Thyroid gland (tissue), 4 donors: ENCODE measurements at regions not wholly inside any gene's neighbourhood (a gene's known extent, or its start where the extent isn't known, plus 50 kb on each side); places are given as distances from the start of the nearest gene placed in this dataset.

Source experiments
- DNase-seq, 2 donors: peaks; one replicate each; pipeline ENCODE4 v3.0.0-alpha.2; 2019
- H3K27ac ChIP-seq, 3 donors: fragments of 200-600 bp; sonication (generic); 1 replicate in 2 of 3; 2 replicates in 1 of 3; pipeline ENCODE4 v1.5.1; 2016 to 2019; ENCODE audit warnings: mild to moderate bottlenecking in 1 of 3, moderate library complexity in 1 of 3
- H3K27me3 ChIP-seq: fragments of 200-600 bp; sonication (generic); one replicate; pipeline ENCODE4 v1.5.1; 2019
- H3K36me3 ChIP-seq, 2 donors: fragments of 200-600 bp; sonication (generic); one replicate each; pipeline ENCODE4 v1.5.1; 2016 to 2019
- H3K4me1 ChIP-seq, 2 donors: fragments of 200-600 bp; sonication (generic); one replicate each; pipeline ENCODE4 v1.5.1; 2017 to 2019
- H3K4me3 ChIP-seq, 3 donors: fragments of 200-600 bp; sonication (generic); replicated peaks in 1 of 3; 1 replicate in 2 of 3; 2 replicates in 1 of 3; pipeline ENCODE4 v1.5.1; 2016; ENCODE audit warnings: mild to moderate bottlenecking in 1 of 3
- H3K9me3 ChIP-seq: fragments of 200-600 bp; sonication (generic); one replicate; pipeline ENCODE4 v1.5.1; 2017
- POLR2A ChIP-seq, 2 donors: fragments of 450-650 bp; IDR thresholded peaks; one replicate each; pipeline ENCODE4 v1.6.1; 2017; ENCODE audit warnings: antibody characterized with exemption in 2 of 2, mild to moderate bottlenecking in 2 of 2, moderate library complexity in 1 of 2
- WGBS, 2 donors: methylation state at CpG; one replicate each; pipeline ENCODE4 v1.1.5; 2017; 5-methylcytosine and 5-hydroxymethylcytosine counted together
- intact Hi-C: fragments of 100-400 bp; cut with DNase I; formaldehyde crosslinking; loops from one replicate; pipeline ENCODE4 v1.15.1; 2023
- TF ChIP-seq, protein P1 (sequence below), 6 experiments: fragments of 200-600 bp in 3 of 6; fragments of 450-650 bp in 3 of 6; sonication (generic) in 3 of 6; IDR thresholded peaks; one replicate each; pipeline ENCODE4 v1.5.1; 2016 to 2019; ENCODE audit warnings: antibody characterized with exemption in 6 of 6, mild to moderate bottlenecking in 2 of 6, inconsistent platforms in 1 of 6, moderate library complexity in 1 of 6

- DNase-seq: no peak
- no peaks in the 10 kb centered on the region for H3K4me1 ChIP-seq
- H3K4me3 ChIP-seq: no peak overlapping the region
- no peaks in the 10 kb centered on the region for H3K36me3 ChIP-seq
- no peak for TF ChIP-seq POLR2A (IDR thresholded peaks at IDR 0.05)
- TF ChIP-seq, protein P1, sequence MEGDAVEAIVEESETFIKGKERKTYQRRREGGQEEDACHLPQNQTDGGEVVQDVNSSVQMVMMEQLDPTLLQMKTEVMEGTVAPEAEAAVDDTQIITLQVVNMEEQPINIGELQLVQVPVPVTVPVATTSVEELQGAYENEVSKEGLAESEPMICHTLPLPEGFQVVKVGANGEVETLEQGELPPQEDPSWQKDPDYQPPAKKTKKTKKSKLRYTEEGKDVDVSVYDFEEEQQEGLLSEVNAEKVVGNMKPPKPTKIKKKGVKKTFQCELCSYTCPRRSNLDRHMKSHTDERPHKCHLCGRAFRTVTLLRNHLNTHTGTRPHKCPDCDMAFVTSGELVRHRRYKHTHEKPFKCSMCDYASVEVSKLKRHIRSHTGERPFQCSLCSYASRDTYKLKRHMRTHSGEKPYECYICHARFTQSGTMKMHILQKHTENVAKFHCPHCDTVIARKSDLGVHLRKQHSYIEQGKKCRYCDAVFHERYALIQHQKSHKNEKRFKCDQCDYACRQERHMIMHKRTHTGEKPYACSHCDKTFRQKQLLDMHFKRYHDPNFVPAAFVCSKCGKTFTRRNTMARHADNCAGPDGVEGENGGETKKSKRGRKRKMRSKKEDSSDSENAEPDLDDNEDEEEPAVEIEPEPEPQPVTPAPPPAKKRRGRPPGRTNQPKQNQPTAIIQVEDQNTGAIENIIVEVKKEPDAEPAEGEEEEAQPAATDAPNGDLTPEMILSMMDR (IDR thresholded peaks at IDR 0.05): no peak
- H3K27me3 ChIP-seq: no peaks in the 10 kb centered on the region
- 93 to 96% methylated on average over 6 of the region's 6 CpGs for WGBS, 2 donors
- no peak overlapping the region for H3K27ac ChIP-seq
- intact Hi-C loops: no loop called here
- no peaks in the 10 kb centered on the region for H3K9me3 ChIP-seq
These were observed 487.2 kb downstream of the BCL11A start for GRCh38 chr2:60066096-60066839.

DNA sequence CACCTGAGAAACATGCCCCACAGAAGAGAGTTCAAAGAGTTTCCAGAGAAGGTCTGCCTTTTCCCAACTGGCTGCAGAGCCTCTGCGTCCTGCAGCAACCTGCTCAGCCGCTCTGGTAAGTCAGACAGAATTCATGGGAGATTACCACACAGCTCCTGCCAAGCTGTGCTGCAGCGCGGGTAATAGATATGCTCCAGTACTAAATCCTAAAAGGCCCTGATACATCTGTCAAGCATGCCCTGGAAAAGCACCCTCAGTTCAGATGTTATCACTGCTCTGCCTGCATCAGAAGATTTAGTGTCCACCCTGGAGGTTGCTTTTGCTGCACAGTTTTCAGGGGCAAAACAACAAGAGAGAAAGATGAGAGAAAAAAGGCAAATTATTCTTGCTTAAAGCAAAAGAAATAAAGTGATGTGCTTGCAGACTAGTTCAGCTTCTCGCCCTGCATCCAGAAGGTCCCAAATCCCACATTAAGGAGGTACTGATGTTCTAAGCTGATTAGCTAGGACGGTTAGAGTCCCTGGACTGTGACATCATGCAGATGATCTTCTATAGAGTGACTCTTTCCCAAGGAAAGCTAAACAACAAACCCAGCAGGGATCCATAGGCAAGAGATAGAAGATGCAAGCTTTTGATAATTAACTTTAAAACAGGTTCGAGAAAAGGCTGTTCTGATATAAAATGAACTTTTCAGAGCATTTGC is 488.6 kb downstream of the BCL11A start:
- Histone ChIP-seq H3K27me3 (no peaks in the 10 kb centered on the region), H3K4me1 (no peaks in the 10 kb centered on the region), H3K4me3 (no peak overlapping the region), H3K9me3 (no peaks in the 10 kb centered on the region), H3K27ac (no peak overlapping the region), H3K36me3 (no peaks in the 10 kb centered on the region)
- intact Hi-C loops: no loop called here
- WGBS, 2 donors: 55 to 60% methylated on average over 7 of the region's 7 CpGs
- no peak for DNase-seq
- TF ChIP-seq POLR2A (IDR thresholded peaks at IDR 0.05): no peak
- TF ChIP-seq, protein P1 (IDR thresholded peaks at IDR 0.05): no peak

- TF ChIP-seq, protein P1 (IDR thresholded peaks at IDR 0.05): no peak
- TF ChIP-seq POLR2A (IDR thresholded peaks at IDR 0.05): no peak
- Histone ChIP-seq H3K36me3 (no peaks in the 10 kb centered on the region), H3K9me3 (no peaks in the 10 kb centered on the region), H3K27ac (no peak overlapping the region), H3K27me3 (no peaks in the 10 kb centered on the region), H3K4me3 (no peak overlapping the region), H3K4me1 (no peaks in the 10 kb centered on the region)
- WGBS, 2 donors: 83 to 88% methylated on average over 6 of the region's 6 CpGs
- no peak for DNase-seq
- intact Hi-C loops: no loop called here
These were observed 494.7 kb downstream of the BCL11A start for GRCh38 chr2:60058781-60059180.

DNA sequence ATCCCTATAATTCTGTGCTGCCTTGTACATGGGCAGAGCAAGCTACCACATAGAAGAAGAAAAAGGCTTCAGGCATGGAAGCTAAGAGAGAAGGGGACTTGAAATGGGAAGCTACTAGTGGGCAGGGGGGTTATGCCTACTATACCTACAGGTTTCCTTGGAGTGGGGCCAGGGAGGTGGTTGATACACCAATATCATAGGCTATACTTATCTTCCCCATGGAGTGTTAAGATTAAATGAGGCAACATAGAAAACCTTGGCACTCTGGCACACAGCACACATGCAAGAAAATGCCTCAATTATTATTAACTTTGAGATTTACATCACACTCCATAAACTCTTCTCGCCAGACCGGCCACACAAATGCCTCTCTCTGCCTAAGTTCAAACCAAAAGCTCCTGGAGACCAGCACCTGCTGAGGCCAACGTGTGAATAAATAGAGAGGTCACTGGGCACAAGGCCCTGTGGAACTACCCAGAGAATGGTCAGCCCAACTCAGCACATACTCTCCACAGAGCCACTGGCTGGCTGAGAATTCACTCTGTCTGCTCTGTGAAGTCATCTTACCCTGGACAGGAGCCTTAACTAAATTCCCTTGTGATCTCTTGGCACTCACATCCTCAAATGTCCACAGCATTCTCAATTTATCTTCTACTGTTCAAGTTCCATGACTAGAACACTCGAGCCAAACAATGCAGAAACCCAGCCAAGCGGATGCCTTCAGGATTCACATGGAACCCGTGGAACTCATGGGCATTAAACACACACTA is 498.7 kb downstream of the BCL11A start:
- no peak for DNase-seq
- Histone ChIP-seq H3K27me3 (no peaks in the 10 kb centered on the region), H3K27ac (no peak overlapping the region), H3K4me3 (no peak overlapping the region), H3K9me3 (no peaks in the 10 kb centered on the region), H3K4me1 (no peaks in the 10 kb centered on the region), H3K36me3 (no peaks in the 10 kb centered on the region)
- TF ChIP-seq POLR2A (IDR thresholded peaks at IDR 0.05): no peak
- TF ChIP-seq, protein P1 (IDR thresholded peaks at IDR 0.05): no peak
- WGBS, 2 donors: 64 to 65% methylated on average over 6 of the region's 6 CpGs
- intact Hi-C loops: no loop called here
